GM21367 (cell line): ENCODE measurements at regions not wholly inside any gene's neighbourhood (a gene's known extent, or its start where the extent isn't known, plus 50 kb on each side); places are given as distances from the start of the nearest gene placed in this dataset.

Source experiments
- ATAC-seq: cut with Tn5 transposase; IDR thresholded peaks from one replicate; pipeline ENCODE4 v1.9.1; 2021; ENCODE audit not compliant: unreplicated experiment

GRCh38 chr10:128694851-128695725 lies 568.9 kb upstream of the MKI67 start:
- no peak for ATAC-seq

GRCh38 chr10:128695931-128696330 lies 569.7 kb upstream of the MKI67 start:
- ATAC-seq = no peak

GRCh38 chr10:128697437-128697836 lies 571.2 kb upstream of the MKI67 start:
- ATAC-seq = no peak

GRCh38 chr10:128701381-128701780 lies 575.2 kb upstream of the MKI67 start:
- ATAC-seq = no peak

- ATAC-seq = no peak
These were observed 575.6 kb upstream of the MKI67 start for GRCh38 chr10:128701837-128702236.

- no peak for ATAC-seq
These were observed 578.5 kb upstream of the MKI67 start for GRCh38 chr10:128704716-128705115.

GRCh38 chr10:128708182-128708581 lies 582.0 kb upstream of the MKI67 start:
- ATAC-seq = no peak

GRCh38 chr10:128709686-128710085 lies 583.5 kb upstream of the MKI67 start:
- no peak for ATAC-seq

- ATAC-seq = no peak
These were observed 584.0 kb upstream of the MKI67 start for GRCh38 chr10:128710098-128710797.

GRCh38 chr10:128710798-128711183 lies 584.6 kb upstream of the MKI67 start:
- ATAC-seq = no peak

GRCh38 chr10:128711806-128712205 lies 585.6 kb upstream of the MKI67 start:
- ATAC-seq = no peak

GRCh38 chr10:128712661-128713400 lies 586.6 kb upstream of the MKI67 start:
- ATAC-seq = no peak

GRCh38 chr10:128713471-128713870 lies 587.2 kb upstream of the MKI67 start:
- no peak for ATAC-seq

GRCh38 chr10:128713874-128714570 lies 587.8 kb upstream of the MKI67 start:
- no peak for ATAC-seq

GRCh38 chr10:128714644-128715415 lies 588.6 kb upstream of the MKI67 start:
- no peak for ATAC-seq

- no peak for ATAC-seq
These were observed 590.0 kb upstream of the MKI67 start for GRCh38 chr10:128716181-128716580.

- no peak for ATAC-seq
These were observed 595.8 kb upstream of the MKI67 start for GRCh38 chr10:128721963-128722445.

- ATAC-seq = no peak
These were observed 596.7 kb upstream of the MKI67 start for GRCh38 chr10:128722947-128723346.

GRCh38 chr10:128723631-128724205 lies 597.5 kb upstream of the MKI67 start:
- no peak for ATAC-seq

- no peak for ATAC-seq
These were observed 599.3 kb upstream of the MKI67 start for GRCh38 chr10:128725531-128725930.
